GM19351 (cell line): ENCODE measurements at regions not wholly inside any gene's neighbourhood (a gene's known extent, or its start where the extent isn't known, plus 50 kb on each side); places are given as distances from the start of the nearest gene placed in this dataset.
A peak's percentile ranks its signal among the peaks of the same experiment; 100 is the strongest.

ENCODE experiments used
- ATAC-seq: cut with Tn5 transposase; IDR thresholded peaks from one replicate; pipeline ENCODE4 v1.9.1; 2021; ENCODE audit warnings: mild to moderate bottlenecking, moderate library complexity; ENCODE audit not compliant: unreplicated experiment

DNA sequence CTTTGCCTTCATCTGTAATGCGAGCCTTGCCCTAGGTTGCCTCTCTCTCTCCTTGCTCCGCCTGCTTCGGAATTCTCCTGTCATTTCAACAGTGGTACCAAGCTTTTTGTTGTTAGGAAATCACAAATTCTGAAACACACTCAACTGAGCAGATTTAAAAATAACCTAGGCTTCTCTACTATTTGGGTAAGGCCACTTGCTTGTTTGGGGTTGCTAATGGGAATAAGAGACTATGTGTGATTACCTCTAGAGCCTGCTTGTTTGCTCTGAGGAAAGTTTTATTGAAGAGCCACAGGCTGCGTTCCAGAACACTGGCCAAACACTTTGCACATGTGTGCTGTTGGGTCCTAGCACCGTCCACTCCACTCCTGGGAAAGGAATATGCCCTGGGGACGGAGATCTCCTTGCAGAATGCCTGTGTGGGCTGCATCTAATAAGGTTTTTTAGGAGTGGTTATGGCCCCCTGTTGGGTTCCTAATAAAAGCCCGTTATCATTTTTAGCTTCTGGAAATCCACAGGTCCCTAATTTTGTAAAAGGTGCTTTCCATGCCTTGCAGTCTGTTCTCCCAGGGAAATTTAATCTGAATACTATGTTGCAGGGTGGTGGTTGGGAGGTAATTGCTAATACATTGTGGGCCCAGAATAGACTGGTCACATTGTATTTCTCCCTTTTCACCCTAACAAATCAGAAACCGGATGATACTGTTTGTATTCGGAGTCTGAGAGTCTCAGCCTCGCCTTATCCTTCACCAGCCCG lies 68.7 kb upstream of the KLF6 start:
- no peak for ATAC-seq

GRCh38 chr10:3853016-3853415 lies 68.0 kb upstream of the KLF6 start:
- ATAC-seq, result no peak

- peak; percentile 85 for ATAC-seq
These were observed 67.3 kb upstream of the KLF6 start for GRCh38 chr10:3852147-3852904.

DNA sequence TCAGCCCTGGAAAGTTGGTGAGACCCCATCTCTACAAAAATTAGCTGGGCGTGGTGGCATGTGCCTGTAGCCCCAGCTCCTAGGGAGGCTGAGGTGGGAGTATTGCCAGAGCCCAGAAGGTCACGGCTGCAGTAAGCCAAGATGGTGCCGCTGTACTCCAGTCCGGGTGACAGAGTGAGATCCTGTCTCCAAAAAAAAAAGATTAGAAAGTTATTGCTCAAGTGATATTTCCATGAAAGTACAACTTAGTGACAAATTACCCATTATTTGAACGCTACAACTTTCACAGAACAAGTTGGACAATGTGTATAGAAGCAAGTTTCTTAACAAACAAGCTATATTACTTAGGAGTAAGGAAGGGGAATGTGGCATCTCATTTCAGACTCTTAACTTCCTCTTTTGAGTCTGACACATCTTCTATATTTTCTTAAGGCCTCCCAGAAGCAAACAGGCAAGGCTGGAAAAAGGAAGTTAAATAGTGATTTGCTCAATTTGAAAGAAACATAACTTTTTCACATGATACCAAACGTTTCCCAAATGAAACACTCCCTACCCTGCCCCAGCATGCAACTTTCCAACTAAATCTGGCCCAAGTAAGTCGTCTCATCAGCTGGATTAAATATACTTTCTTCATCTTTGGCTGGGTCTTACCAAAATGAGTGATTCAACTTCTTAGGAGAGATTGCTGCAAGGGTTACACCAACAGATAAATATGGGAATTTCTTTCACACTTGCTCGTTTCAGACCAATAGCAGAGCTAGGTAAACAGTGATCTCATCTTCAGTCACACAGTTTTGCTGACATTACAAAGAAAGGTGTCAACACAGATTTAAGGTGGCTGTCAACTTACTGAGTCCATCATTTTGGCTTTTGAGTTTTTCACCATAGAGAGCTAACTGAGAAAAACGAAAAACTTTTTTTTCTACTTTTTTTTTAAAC lies 66.3 kb upstream of the KLF6 start:
- ATAC-seq, result peak; percentile 36

- ATAC-seq, result no peak
These were observed 64.0 kb upstream of the KLF6 start for GRCh38 chr10:3848775-3849635.

- ATAC-seq, result no peak
These were observed 63.2 kb upstream of the KLF6 start for GRCh38 chr10:3848005-3848774.

GRCh38 chr10:3846736-3847135 lies 61.7 kb upstream of the KLF6 start:
- no peak for ATAC-seq

DNA sequence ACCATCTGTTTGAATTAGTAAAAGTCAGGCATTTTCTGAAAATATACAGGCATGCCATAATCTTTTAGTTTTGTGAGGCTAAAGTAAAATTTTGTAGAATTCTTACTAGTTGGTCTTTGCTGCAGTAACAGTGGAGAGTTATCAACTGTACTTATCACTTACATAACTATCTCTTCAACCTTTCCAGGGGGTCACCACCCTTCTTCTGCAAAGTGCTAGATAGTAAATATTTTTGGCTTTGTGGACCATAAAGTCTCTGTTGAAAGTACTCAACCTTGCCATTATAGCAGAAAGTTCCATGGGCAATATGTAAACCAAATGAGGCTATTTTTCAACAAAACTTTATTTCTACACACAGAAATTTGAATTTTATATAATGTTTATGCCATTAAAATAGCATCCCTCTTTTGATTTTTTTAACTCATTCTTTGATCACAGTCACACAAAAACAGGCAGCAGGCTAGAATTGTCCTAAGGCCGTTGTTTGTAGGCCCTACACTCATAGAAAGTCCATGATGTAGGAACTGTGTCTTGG lies 59.5 kb upstream of the KLF6 start:
- ATAC-seq, result no peak

DNA sequence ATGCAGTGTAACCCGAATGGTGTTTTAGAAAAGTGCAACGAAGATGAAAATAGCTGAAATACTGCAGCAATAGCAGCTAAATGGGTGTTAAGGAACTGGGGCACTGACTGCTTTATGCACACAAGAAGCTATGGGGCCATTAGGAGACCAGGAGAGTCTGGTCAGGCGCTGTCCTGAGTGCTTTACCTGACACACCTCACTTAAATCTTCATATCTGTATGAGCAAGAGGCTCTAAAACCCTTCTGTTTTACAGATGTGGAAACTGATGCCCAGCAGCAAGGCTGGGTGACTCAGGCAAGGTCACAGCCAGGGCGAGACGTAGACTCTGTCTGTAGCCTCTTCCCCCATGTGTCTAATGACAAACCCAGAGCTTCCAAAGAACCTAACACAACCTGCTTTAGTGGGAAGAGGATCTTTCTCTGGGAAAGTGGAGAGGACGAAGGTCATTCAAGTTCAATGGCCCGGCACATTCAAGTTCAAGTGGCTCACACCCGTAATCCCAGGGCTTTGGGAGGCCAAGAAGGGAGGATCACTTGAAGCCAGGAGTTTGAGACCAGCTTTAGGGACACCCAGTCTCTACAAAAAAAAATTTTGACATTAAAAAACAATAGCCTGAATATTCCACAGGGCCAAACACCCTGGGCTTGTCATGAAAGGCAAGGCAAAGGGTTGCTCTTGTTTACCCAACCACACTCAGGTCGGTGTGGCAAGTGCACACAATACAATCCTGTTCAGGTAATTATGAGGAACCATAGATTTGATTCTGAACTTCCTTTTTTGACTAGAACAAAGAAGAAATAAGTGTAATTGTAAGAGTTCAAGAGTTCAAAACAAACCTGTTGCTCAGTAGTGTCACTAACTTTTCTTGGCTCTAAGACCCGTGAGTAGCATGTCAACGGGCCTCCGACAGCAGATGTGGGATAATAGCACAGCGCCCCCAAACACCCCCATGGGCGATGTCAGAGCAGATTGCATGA lies 53.7 kb upstream of the KLF6 start:
- ATAC-seq, result no peak

GRCh38 chr10:3837647-3838459 lies 52.8 kb upstream of the KLF6 start:
- no peak for ATAC-seq

GRCh38 chr10:3836222-3836820 lies 51.3 kb upstream of the KLF6 start:
- peak; percentile 66 for ATAC-seq

DNA sequence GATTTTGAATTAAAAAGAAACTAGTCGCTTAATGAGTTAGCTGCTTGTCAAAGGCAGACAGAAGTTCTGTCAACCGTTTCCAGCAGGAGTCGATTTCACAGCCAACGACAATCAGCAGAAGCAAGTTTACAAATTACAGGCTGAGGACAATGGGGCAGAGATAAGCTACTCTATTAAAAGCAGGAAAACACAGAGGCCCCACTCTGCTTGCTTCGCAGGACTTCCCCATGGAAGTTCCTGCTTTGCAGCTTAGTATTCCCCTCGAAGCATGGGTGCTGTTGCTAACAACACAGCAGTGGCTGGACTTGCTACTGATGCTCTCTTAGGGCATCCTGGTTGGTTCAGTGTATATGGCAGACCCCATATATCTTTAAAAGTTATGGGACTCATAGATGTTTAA lies 50.8 kb upstream of the KLF6 start:
- ATAC-seq, result no peak

- no peak for ATAC-seq
These were observed 49.9 kb upstream of the KLF6 start for GRCh38 chr10:3834947-3835346.
